ENCODE measurements at regions not wholly inside any gene's neighbourhood (a gene's known extent, or its start where the extent isn't known, plus 50 kb on each side); places are given as distances from the start of the nearest gene placed in this dataset.

DNA sequence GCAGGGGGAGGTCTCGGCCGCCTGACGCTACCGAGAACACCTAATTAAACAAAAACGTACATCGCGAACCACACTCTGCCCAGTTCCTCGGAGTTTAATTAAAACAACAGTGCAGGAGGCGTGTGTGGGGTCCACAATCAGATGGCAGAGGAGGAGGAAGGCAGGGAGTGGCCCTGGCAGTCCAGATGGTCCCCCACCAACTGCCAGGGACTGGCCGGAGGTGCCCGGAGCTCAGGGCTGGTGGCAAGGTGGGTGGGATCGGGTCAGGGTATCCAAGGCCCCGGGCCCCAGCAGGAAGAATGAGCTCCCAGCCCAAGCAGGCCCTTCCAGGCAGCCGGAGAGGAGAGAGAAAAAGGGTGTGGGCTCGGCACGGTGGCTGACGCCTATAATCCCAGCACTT, 71.3 kb downstream of the PTPRS start:
- H3K4me3 ChIP-seq (ENCODE audit: low read depth, low read length), result no peak overlapping the region
- DNase-seq (ENCODE audit: low read depth), result no peak
- TF ChIP-seq, protein P1, sequence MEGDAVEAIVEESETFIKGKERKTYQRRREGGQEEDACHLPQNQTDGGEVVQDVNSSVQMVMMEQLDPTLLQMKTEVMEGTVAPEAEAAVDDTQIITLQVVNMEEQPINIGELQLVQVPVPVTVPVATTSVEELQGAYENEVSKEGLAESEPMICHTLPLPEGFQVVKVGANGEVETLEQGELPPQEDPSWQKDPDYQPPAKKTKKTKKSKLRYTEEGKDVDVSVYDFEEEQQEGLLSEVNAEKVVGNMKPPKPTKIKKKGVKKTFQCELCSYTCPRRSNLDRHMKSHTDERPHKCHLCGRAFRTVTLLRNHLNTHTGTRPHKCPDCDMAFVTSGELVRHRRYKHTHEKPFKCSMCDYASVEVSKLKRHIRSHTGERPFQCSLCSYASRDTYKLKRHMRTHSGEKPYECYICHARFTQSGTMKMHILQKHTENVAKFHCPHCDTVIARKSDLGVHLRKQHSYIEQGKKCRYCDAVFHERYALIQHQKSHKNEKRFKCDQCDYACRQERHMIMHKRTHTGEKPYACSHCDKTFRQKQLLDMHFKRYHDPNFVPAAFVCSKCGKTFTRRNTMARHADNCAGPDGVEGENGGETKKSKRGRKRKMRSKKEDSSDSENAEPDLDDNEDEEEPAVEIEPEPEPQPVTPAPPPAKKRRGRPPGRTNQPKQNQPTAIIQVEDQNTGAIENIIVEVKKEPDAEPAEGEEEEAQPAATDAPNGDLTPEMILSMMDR (IDR thresholded peaks at IDR 0.05; ENCODE audit: insufficient read depth, low read length), result no peak

DNA sequence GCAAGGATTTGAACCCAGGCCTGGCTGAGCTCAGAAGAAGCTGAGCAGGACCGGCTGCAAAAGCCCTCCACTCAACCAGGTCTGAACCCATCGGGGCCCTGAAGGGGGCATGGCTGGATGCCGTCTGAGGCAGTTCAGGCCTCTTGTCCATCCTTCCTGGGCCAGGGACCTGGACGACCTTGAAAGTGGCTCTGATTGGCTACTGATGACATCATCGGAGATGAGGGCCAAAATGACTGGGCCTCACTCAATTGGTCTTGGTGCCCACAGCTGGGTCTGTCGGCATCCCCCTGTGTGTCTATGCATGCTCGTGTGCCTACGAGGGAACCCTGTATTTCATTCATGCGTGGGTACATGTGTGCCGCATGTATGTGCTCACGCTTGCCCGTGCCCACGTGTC, 71.8 kb downstream of the PTPRS start:
- TF ChIP-seq, protein P1 (IDR thresholded peaks at IDR 0.05; ENCODE audit: insufficient read depth, low read length), result no peak
- DNase-seq (ENCODE audit: low read depth), result no peak
- no peak overlapping the region for H3K4me3 ChIP-seq (ENCODE audit: low read depth, low read length)

GRCh38 chr19:5265260-5265659, 75.4 kb downstream of the PTPRS start:
- TF ChIP-seq, protein P1 (IDR thresholded peaks at IDR 0.05; ENCODE audit: insufficient read depth, low read length), result no peak
- no peak for DNase-seq (ENCODE audit: low read depth)
- no peak overlapping the region for H3K4me3 ChIP-seq (ENCODE audit: low read depth, low read length)

DNA sequence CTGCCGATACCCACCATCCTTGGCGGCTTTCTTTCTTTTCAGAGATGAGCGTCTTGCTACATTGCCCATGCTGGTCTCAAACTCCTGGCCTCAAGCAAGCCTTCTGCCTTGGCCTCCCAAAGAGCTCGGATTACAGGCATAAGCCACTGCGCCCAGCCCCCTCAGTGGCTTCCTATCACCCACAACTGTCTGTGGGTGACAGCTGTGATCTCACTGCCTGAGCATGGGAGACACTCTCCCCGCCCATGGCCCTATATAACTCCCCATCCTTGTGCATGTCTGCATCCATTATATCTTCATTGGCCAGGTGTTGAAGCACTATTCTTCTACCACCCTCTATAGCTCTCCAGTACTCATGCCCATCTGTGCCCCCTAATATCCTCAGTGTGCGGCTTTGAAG, 76.2 kb downstream of the PTPRS start:
- no peak overlapping the region for H3K4me3 ChIP-seq (ENCODE audit: low read depth, low read length)
- DNase-seq (ENCODE audit: low read depth), result no peak
- TF ChIP-seq, protein P1 (IDR thresholded peaks at IDR 0.05; ENCODE audit: insufficient read depth, low read length), result no peak

DNA sequence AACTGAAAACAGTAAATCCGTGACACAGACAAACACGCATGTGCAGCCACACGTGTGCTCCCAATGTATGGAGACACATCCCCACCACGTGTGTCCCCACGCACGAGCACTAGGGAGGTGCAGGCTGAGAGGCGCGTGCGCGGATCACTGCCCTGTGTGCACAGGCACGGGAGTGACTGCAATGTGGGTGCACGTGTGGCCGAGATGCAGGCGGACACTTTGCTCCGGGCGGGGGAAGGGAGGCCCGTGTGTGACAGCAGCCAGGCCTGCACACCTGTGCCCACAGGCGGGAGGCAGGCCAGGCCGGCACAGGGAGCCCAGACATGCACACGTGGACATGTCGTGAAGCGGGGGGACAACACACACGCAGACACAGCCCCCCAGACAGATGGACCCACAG, 77.0 kb downstream of the PTPRS start:
- no peak overlapping the region for H3K4me3 ChIP-seq (ENCODE audit: low read depth, low read length)
- DNase-seq (ENCODE audit: low read depth), result no peak
- TF ChIP-seq, protein P1 (IDR thresholded peaks at IDR 0.05; ENCODE audit: insufficient read depth, low read length), result no peak

DNA sequence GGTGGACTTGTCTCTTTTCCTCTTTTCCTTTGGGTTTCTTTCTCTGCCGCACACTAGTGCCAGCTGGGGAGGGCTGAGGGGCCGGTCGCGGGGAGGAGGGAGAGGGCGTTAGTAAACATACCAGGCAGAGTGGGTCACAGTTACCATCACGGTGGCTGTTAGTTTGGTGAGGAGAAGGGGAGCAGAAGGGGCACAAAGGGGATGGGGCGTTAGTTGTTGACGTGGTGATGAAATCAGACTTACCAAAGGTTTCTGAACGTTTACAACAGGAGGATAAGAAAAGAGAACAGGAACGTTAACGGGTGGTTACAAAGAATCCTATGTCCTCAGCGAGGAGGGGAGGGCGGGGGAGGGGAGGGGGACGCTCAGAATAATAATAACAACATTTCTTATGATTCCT, 77.9 kb downstream of the PTPRS start:
- DNase-seq (ENCODE audit: low read depth), result no peak
- TF ChIP-seq, protein P1 (IDR thresholded peaks at IDR 0.05; ENCODE audit: insufficient read depth, low read length), result no peak
- H3K4me3 ChIP-seq (ENCODE audit: low read depth, low read length), result no peak overlapping the region

DNA sequence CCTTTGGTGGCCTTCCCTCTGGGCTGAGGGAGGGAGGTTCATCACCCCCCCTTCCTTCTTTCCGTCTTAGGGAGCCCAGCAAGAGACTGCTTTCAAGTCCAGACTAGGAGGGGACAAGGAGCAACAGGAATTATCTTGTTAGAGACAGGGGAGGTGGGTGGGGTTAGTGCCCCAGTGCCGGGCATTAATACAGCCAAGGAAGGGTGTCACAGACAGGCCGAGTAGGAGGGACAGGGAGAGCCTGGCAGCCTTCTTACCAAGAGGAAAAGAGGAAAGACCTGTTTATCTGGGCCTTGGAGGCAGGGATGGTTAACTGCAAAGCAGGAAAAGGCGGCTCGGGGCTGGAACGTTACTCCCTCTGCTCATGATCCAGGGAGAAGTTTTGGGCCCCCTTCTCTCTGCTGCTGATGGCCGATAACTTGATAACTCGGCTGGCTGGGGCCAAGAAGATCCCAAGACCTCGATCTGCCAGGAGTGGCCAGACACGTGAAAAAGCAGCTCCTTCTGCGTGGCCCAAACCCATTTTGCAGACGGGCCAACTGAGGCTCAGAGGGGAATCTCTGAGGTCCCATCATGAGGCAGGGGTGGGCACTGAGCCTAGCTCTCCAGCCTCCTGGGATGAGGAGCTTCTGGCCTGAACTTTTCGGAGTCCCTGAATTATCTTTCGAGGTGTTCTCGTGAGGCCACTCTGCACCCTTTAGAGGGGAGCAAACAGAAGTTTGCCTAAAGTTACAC, 79.3 kb downstream of the PTPRS start:
- H3K4me3 ChIP-seq (ENCODE audit: low read depth, low read length), result no peak overlapping the region
- TF ChIP-seq, protein P1 (IDR thresholded peaks at IDR 0.05; ENCODE audit: insufficient read depth, low read length), result no peak
- no peak for DNase-seq (ENCODE audit: low read depth)
